NCI-H2227 (cell line): ENCODE measurements at regions not wholly inside any gene's neighbourhood (a gene's known extent, or its start where the extent isn't known, plus 50 kb on each side); places are given as distances from the start of the nearest gene placed in this dataset.
"Not testable (repeated sequence)": the region's sequence is repeated elsewhere in the genome, so short reads cannot be mapped to it uniquely, and the experiment has no call there.

Source experiments
- DNase-seq: peaks from one replicate; lab custom pipeline; 2025; ENCODE audit not compliant: unreplicated experiment; lab: John Stamatoyannopoulos, UW

GRCh38 chr12:34097213-34097612 is 74.9 kb downstream of the ALG10 start:
- DNase-seq, result no peak

DNA sequence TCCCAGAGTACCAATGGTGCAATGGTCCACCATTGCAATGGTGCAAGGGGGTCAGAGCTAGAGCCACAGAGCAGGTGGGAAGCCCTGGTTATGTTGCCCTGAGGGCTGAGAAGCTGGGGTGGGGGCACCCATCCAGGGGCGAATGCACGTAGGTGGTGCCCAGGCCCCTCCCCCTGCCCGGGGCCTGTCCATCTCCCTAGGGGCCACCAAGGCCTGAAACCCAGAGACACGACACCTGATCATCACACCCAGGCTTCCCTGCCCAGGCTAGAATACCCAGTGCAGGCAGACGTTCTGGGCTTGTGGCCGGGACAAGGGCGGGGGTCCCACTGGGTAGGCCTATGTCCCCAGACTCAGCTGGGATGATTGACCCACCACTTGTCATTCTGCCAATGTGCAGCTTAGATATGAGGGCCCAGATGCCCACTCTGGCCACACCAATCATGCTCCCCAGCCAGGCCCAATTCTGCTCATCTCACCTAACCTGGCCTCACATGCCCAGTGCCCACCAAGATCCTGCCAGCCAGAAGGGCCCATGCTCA is 83.2 kb downstream of the ALG10 start:
- DNase-seq, result no peak

DNA sequence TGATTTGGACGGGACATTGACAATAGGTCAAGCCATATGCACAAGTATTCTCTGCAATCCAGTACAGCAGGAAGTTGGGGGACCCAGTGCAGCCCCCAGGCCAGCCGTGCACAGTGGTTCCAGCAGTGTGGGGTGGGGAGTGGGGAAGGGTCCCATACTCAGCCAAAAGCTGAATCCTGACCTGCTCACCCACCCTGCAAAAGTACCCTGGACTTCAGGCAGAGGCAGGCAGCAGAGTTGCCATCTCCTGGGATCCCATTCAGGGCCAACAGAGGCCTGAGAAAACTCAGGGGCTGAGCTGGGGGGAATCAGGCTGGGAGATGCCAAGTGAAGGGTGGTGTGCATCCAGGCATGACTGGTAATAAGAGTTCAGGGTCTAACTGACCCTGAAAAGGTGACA is 83.9 kb downstream of the ALG10 start:
- DNase-seq, result no peak

DNA sequence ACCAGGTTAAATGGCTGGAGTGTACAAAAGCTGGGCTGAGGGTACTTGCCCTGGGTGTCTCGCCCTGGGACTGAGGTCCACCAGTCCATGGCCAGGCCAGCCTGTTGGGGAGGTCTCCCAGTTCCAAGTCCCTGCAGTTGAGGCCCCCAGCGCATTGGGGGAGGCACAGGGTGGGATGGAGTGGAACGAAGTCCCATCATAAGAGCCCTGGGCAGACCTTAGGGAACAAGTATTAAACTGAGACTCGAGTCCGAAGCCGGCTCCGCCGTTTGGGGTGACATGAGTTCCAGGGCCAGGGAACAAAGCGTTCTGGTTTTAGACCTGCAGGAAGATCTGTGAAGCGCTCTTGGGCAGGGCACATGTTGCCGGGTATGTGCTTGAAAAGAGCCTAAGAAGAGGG is 84.7 kb downstream of the ALG10 start:
- DNase-seq, result no peak

DNA sequence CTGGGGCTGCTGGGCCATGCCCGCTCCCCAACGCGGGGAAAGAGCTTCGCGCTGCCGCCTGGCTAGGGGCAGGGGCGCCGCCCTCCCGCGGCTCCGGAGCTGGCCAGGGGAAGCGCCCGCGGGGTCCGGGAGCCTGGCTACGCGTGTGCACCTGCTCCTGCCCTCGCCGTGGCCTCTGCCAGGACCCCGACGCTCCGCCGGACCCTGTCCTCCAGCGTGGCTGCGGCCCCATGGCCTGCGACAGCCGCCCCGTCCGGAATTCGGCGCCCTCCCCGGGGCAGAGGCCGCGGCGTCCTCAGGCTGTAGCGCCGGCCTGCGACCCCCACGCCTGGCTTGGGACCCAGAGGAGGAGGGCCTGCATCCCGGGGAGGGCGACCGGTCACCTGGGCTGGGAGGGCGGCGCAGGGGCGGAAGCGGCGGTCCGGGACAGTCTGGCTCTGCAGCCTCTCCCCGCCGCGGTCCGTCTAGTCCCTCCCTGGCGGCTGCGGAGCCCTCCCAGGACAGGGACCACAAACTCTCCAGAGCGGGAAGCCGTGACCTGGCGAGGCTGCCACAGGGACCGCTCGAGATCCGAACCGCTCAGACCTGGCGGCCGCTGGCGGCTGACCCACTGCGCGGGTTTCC is 85.6 kb downstream of the ALG10 start:
- no peak for DNase-seq

DNA sequence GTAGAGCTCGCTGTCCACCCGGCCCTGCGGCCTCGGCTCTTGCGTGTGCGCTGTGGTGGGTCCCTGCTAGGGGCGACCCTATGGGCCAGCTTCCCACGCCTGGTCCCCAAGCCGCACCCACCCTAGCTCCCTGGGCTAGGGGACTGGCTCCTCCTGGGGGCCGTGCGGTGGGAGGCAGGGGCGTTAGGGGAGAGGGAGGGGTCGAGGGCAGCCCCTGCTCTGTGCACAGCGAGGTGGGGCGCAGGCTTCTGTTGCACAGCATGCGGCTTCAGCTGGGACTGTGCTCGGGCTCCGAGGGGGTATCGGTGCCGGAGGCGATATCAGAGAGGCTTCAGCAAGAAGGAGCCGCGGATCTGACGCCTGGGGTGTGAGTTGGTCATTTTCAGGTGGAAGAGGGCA is 86.1 kb downstream of the ALG10 start:
- DNase-seq, result no peak

DNA sequence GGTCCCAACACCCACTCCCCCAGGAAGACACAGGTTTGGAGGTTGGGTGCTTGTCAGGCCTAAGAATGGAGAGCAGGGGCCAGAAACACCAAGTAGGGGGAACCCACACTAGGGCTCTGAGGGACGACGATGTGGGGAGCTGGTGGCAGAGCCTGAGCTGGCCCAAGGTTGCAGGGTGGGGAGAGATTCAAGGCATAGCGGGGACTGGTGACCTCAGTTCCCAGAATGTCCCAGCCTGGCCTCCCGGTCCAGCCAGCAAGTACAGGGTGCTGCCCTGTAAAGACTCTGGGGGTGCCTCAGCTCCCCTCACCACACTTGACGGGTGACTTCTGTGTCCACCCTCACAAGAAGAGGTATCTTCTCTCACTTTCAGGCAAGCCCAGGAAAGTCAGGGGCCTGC is 86.7 kb downstream of the ALG10 start:
- no peak for DNase-seq

GRCh38 chr12:34109390-34109789 is 87.1 kb downstream of the ALG10 start:
- DNase-seq, result no peak

DNA sequence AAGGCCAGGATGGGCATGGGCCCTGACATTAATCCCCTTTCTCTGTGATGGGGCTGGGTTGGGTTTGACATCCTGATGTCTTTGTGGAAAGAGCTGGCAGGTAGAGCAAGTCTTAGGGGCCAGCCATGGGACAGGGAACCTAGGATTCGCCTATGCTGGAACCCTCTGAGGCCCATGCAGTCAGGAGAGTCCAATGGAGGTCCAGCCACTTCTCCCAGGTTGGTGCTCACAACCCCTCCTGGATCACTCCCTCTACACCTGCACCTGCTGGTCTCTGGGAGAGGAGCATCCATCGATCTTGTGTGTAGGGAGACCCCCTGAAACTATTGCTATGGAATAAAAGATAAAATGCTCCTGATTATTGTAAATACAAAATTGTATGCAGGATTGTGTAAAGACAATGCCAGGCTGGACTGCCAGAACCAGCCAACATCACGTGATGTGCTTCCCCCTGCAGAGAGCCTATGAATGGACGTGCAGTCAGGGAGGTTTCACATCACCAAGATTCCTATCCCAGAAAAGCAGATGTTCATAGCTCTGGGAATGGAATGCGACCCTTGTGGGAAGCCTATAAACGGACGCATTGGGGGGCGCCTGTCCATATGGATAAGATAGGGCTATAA is 87.7 kb downstream of the ALG10 start:
- DNase-seq, result not testable (repeated sequence)

GRCh38 chr12:34119366-34119765 is 97.1 kb downstream of the ALG10 start:
- DNase-seq, result no peak

- no peak for DNase-seq
Observed at GRCh38 chr12:34121360-34121759, 99.1 kb downstream of the ALG10 start.

DNA sequence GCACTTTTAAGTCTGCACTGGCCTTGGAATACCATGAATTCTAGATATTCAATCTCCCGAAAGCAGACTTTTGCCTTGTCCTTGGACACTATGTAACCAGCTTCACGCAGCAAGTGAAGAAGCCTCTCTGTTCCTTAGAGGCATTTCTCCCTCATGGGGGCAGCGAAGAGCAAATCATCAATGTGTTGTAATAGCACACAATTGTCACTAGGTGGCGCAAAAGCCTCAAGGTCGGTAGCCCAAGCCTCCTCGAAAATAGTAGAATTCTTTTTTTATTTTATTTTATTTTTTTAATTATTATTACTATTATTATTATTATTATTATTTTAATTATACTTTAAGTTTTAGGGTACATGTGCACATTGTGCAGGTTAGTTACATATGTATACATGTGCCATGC is 100.8 kb downstream of the ALG10 start:
- DNase-seq, result peak; percentile 29

GRCh38 chr12:34124608-34125007 is 102.3 kb downstream of the ALG10 start:
- DNase-seq, result no peak

- no peak for DNase-seq
Observed at GRCh38 chr12:34126239-34126641, 103.9 kb downstream of the ALG10 start.

- no peak for DNase-seq
Observed at GRCh38 chr12:34126805-34127204, 104.5 kb downstream of the ALG10 start.

- not testable (repeated sequence) for DNase-seq
Observed at GRCh38 chr12:34127379-34127778, 105.1 kb downstream of the ALG10 start.

DNA sequence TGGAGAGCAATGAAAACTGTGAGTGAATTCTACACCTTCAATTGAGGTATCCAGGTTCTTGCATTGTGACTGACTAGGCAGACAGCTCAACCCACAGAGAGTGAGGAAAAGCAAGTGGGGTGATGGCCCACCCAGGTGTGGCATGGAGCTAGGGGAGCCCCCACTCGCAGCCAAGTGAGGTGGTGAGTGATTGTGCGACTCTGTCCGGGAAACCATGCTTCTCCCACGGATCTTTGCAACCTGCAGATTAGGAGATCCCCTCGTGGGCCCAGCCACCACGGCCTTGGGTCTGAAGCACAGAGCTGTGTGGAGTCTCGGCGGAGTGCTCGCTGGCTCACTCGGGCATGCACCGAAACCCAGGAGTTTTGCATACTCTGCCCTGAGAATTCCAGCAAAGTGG is 120.1 kb downstream of the ALG10 start:
- DNase-seq, result no peak

DNA sequence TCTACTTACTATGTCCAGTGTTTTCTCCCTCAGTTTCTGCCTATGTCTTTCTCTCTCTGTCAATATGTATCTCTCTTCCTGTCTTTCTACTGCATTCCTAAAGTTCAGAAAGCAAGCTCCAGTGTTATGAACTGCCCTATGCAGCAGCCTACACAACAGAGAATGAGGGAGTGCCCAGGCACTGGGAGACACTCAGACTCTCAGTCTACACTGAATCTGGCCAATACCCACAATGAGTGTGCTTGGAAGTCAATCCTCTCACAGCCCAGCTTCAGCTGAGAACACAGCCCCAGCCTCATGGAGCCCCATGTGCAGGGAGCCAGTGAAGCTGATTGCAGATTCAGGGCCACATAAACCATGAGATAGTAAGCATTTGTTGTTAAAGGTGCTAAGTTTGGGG is 128.7 kb downstream of the ALG10 start:
- no peak for DNase-seq

DNA sequence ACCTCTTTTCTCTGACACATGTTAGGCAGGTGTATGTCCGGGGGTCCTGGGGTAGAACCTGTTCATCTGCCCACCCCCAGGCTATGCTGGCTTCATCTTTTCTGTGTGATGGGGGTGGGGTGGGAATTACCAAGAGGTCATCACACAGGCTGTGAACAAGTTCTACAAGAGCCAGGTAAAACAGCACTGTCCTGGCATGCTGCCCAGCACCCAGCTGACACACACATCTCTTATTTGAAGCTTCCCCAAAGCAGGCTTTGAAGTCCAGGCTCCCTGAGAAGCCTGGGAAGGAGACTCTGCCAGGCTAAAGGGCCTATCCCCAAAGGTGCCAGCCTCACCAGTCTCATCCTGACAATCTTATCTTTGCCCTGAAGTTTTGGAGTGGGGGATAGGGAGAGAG is 141.1 kb downstream of the ALG10 start:
- no peak for DNase-seq

DNA sequence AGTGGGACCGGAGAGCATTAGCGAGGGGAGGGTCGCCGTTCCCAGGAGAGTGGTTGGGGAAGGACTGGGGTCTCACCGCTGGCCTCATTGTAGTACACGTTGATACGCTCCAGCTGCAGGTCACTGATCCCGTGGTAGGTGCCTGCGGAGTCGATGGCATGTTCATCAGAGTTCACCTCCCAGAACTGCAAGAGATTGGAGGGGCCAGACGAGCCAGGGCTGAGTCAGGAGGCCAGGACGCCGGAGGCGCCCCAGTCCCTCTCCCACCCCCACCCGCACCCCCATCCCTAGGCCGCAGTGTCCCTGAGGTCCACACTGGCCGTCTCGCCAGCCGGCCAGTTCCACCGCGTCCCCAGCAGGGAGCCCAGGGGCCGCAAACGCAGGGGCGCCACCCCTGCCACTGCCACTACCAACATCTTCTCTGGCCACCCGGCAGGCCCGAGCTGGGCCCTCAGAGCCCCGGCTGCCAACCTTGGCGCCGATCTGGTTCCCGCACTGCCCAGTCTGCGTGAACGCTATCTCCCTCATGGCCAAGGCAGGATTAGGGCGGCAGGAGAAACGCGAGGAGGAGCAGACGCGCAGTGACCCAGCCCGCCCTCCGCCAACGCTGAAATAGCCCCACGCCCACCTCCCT is 144.2 kb downstream of the ALG10 start:
- no peak for DNase-seq

DNA sequence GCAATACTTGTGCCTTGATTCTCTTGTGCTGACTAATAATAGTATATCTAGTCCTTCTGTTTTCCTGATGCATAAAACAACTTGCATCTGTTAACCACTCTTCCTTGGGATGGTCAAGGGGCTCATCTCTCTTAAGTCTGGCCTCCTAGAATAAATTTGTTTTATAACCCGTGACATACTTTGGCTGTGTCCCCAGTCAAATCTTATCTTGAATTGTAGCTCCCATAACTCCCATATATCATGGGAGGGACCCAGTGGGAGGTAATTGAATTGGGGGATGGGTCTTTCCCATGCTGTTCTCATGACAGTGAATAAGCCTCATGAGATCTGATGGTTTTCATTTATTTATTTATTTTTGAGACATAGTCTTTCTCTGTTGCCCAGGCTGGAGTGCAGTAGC is 146.2 kb downstream of the ALG10 start:
- not testable (repeated sequence) for DNase-seq

GRCh38 chr12:34186492-34186891 is 164.2 kb downstream of the ALG10 start:
- DNase-seq, result no peak
